T-helper 1 cell treated with Interleukin-12 subunit alpha and Interleukin-12 subunit beta and Interleukin-4 antibody, amounts not matched to agents 30 μg/mL and 1 μg/mL, for 36 hours (primary cell): ENCODE measurements at regions not wholly inside any gene's neighbourhood (a gene's known extent, or its start where the extent isn't known, plus 50 kb on each side); places are given as distances from the start of the nearest gene placed in this dataset.

Source experiments
- H3K27ac Mint-ChIP-seq: one replicate; pipeline ENCODE4 v1.8.0; 2021; ENCODE audit warnings: mild to moderate bottlenecking, mixed read lengths
- H3K27me3 Mint-ChIP-seq: one replicate; pipeline ENCODE4 v1.8.0; 2021; ENCODE audit warnings: low read depth, mixed read lengths
- H3K36me3 Mint-ChIP-seq: one replicate; pipeline ENCODE4 v1.8.0; 2021; ENCODE audit warnings: low read depth, mixed read lengths
- H3K4me1 Mint-ChIP-seq: one replicate; pipeline ENCODE4 v1.8.0; 2021; ENCODE audit warnings: low read depth, mixed read lengths
- H3K4me3 Mint-ChIP-seq: one replicate; pipeline ENCODE4 v1.8.0; 2021; ENCODE audit warnings: mild to moderate bottlenecking, moderate library complexity, mixed read lengths
- H3K9me3 Mint-ChIP-seq: one replicate; pipeline ENCODE4 v1.8.0; 2021; ENCODE audit warnings: mixed read lengths

GRCh38 chr20:12315652-12316051 lies 398.0 kb downstream of the BTBD3 start:
- no peak overlapping the region for H3K27ac Mint-ChIP-seq
- H3K4me1 Mint-ChIP-seq: no peaks in the 10 kb centered on the region
- H3K36me3 Mint-ChIP-seq: no peaks in the 10 kb centered on the region
- H3K9me3 Mint-ChIP-seq: peaks cover 7% of the 10 kb centered on the region
- H3K4me3 Mint-ChIP-seq: no peak overlapping the region
- no peaks in the 10 kb centered on the region for H3K27me3 Mint-ChIP-seq

- no peaks in the 10 kb centered on the region for H3K36me3 Mint-ChIP-seq
- no peaks in the 10 kb centered on the region for H3K27me3 Mint-ChIP-seq
- H3K9me3 Mint-ChIP-seq: peaks cover 7% of the 10 kb centered on the region
- H3K4me1 Mint-ChIP-seq: no peaks in the 10 kb centered on the region
- H3K27ac Mint-ChIP-seq: no peak overlapping the region
- no peak overlapping the region for H3K4me3 Mint-ChIP-seq
Measured at GRCh38 chr20:12316794-12317193, 399.1 kb downstream of the BTBD3 start.

- Mint-ChIP-seq H3K36me3 (no peaks in the 10 kb centered on the region), H3K4me3 (no peak overlapping the region), H3K4me1 (no peaks in the 10 kb centered on the region), H3K9me3 (peaks cover 7% of the 10 kb centered on the region), H3K27me3 (no peaks in the 10 kb centered on the region), H3K27ac (no peak overlapping the region)
Measured at GRCh38 chr20:12317433-12317832, 399.7 kb downstream of the BTBD3 start.

- Mint-ChIP-seq H3K4me3 (no peak overlapping the region), H3K27ac (no peak overlapping the region), H3K27me3 (no peaks in the 10 kb centered on the region), H3K9me3 (peaks cover 7% of the 10 kb centered on the region), H3K4me1 (no peaks in the 10 kb centered on the region), H3K36me3 (no peaks in the 10 kb centered on the region)
Measured at GRCh38 chr20:12318043-12318442, 400.4 kb downstream of the BTBD3 start.

- peaks cover 9% of the 10 kb centered on the region for H3K9me3 Mint-ChIP-seq
- H3K36me3 Mint-ChIP-seq: no peaks in the 10 kb centered on the region
- H3K4me3 Mint-ChIP-seq: no peak overlapping the region
- H3K4me1 Mint-ChIP-seq: no peaks in the 10 kb centered on the region
- no peak overlapping the region for H3K27ac Mint-ChIP-seq
- no peaks in the 10 kb centered on the region for H3K27me3 Mint-ChIP-seq
Measured at GRCh38 chr20:12321736-12322135, 404.0 kb downstream of the BTBD3 start.

- no peaks in the 10 kb centered on the region for H3K27me3 Mint-ChIP-seq
Measured at GRCh38 chr20:12327205-12327604, 409.5 kb downstream of the BTBD3 start.

GRCh38 chr20:12331236-12331635 lies 413.5 kb downstream of the BTBD3 start:
- no peaks in the 10 kb centered on the region for H3K27me3 Mint-ChIP-seq
- H3K4me1 Mint-ChIP-seq: no peaks in the 10 kb centered on the region
- peaks cover 36% of the 10 kb centered on the region for H3K9me3 Mint-ChIP-seq
- no peak overlapping the region for H3K4me3 Mint-ChIP-seq
- H3K36me3 Mint-ChIP-seq: no peaks in the 10 kb centered on the region
- no peak overlapping the region for H3K27ac Mint-ChIP-seq

More at GRCh38 chr20:12327205-12327604, 409.5 kb downstream of the BTBD3 start:
- Mint-ChIP-seq H3K4me3 (no peak overlapping the region), H3K9me3 (peaks cover 29% of the 10 kb centered on the region), H3K4me1 (no peaks in the 10 kb centered on the region), H3K36me3 (no peaks in the 10 kb centered on the region), H3K27ac (no peak overlapping the region)

GRCh38 chr20:12337601-12338000 lies 419.9 kb downstream of the BTBD3 start:
- no peak overlapping the region for H3K4me3 Mint-ChIP-seq
- H3K9me3 Mint-ChIP-seq: peaks cover 13% of the 10 kb centered on the region
- no peaks in the 10 kb centered on the region for H3K27me3 Mint-ChIP-seq
- H3K36me3 Mint-ChIP-seq: no peaks in the 10 kb centered on the region
- no peaks in the 10 kb centered on the region for H3K4me1 Mint-ChIP-seq
- no peak overlapping the region for H3K27ac Mint-ChIP-seq

GRCh38 chr20:12345978-12346377 lies 428.3 kb downstream of the BTBD3 start:
- Mint-ChIP-seq H3K27ac (no peak overlapping the region), H3K9me3 (peaks cover 4% of the 10 kb centered on the region), H3K27me3 (no peaks in the 10 kb centered on the region), H3K4me1 (no peaks in the 10 kb centered on the region), H3K4me3 (no peak overlapping the region), H3K36me3 (no peaks in the 10 kb centered on the region)

GRCh38 chr20:12353842-12354241 lies 436.1 kb downstream of the BTBD3 start:
- no peaks in the 10 kb centered on the region for H3K4me1 Mint-ChIP-seq
- H3K36me3 Mint-ChIP-seq: no peaks in the 10 kb centered on the region
- H3K27ac Mint-ChIP-seq: no peak overlapping the region
- H3K4me3 Mint-ChIP-seq: no peak overlapping the region
- H3K9me3 Mint-ChIP-seq: peaks cover 10% of the 10 kb centered on the region
- H3K27me3 Mint-ChIP-seq: no peaks in the 10 kb centered on the region

GRCh38 chr20:12354725-12355124 lies 437.0 kb downstream of the BTBD3 start:
- no peak overlapping the region for H3K27ac Mint-ChIP-seq
- H3K27me3 Mint-ChIP-seq: no peaks in the 10 kb centered on the region
- H3K9me3 Mint-ChIP-seq: peaks cover 10% of the 10 kb centered on the region
- no peaks in the 10 kb centered on the region for H3K36me3 Mint-ChIP-seq
- no peak overlapping the region for H3K4me3 Mint-ChIP-seq
- H3K4me1 Mint-ChIP-seq: no peaks in the 10 kb centered on the region

- Mint-ChIP-seq H3K27ac (no peak overlapping the region), H3K4me3 (no peak overlapping the region)
Measured at GRCh38 chr20:12355185-12355584, 437.5 kb downstream of the BTBD3 start.

GRCh38 chr20:12358006-12358654 lies 440.4 kb downstream of the BTBD3 start:
- no peak overlapping the region for H3K4me3 Mint-ChIP-seq
- H3K4me1 Mint-ChIP-seq: no peaks in the 10 kb centered on the region
- H3K9me3 Mint-ChIP-seq: peaks cover 10% of the 10 kb centered on the region
- no peaks in the 10 kb centered on the region for H3K36me3 Mint-ChIP-seq
- H3K27me3 Mint-ChIP-seq: no peaks in the 10 kb centered on the region
- no peak overlapping the region for H3K27ac Mint-ChIP-seq

More at GRCh38 chr20:12355185-12355584, 437.5 kb downstream of the BTBD3 start:
- peaks cover 10% of the 10 kb centered on the region for H3K9me3 Mint-ChIP-seq
- no peaks in the 10 kb centered on the region for H3K4me1 Mint-ChIP-seq
- H3K36me3 Mint-ChIP-seq: no peaks in the 10 kb centered on the region
- no peaks in the 10 kb centered on the region for H3K27me3 Mint-ChIP-seq

GRCh38 chr20:12358655-12359009 lies 440.9 kb downstream of the BTBD3 start:
- H3K36me3 Mint-ChIP-seq: no peaks in the 10 kb centered on the region
- peaks cover 10% of the 10 kb centered on the region for H3K9me3 Mint-ChIP-seq
- no peak overlapping the region for H3K27ac Mint-ChIP-seq
- no peaks in the 10 kb centered on the region for H3K4me1 Mint-ChIP-seq
- no peaks in the 10 kb centered on the region for H3K27me3 Mint-ChIP-seq
- no peak overlapping the region for H3K4me3 Mint-ChIP-seq

GRCh38 chr20:12371990-12372389 lies 454.3 kb downstream of the BTBD3 start:
- Mint-ChIP-seq H3K36me3 (no peaks in the 10 kb centered on the region), H3K9me3 (peaks cover 4% of the 10 kb centered on the region), H3K4me3 (no peak overlapping the region), H3K4me1 (no peaks in the 10 kb centered on the region), H3K27ac (no peak overlapping the region), H3K27me3 (no peaks in the 10 kb centered on the region)

GRCh38 chr20:12372557-12372956 lies 454.9 kb downstream of the BTBD3 start:
- no peak overlapping the region for H3K4me3 Mint-ChIP-seq
- no peaks in the 10 kb centered on the region for H3K27me3 Mint-ChIP-seq
- H3K27ac Mint-ChIP-seq: no peak overlapping the region
- no peaks in the 10 kb centered on the region for H3K4me1 Mint-ChIP-seq
- no peaks in the 10 kb centered on the region for H3K36me3 Mint-ChIP-seq
- peaks cover 4% of the 10 kb centered on the region for H3K9me3 Mint-ChIP-seq
